ENCODE measurements at regions not wholly inside any gene's neighbourhood (a gene's known extent, or its start where the extent isn't known, plus 50 kb on each side); places are given as distances from the start of the nearest gene placed in this dataset.

GRCh38 chr2:217047209-217047608 lies 187.3 kb upstream of the TNP1 start:
- intact Hi-C loops (cut with micrococcal nuclease; ENCODE audit: unreplicated experiment) = no loop called here
- TF ChIP-seq, protein P1, sequence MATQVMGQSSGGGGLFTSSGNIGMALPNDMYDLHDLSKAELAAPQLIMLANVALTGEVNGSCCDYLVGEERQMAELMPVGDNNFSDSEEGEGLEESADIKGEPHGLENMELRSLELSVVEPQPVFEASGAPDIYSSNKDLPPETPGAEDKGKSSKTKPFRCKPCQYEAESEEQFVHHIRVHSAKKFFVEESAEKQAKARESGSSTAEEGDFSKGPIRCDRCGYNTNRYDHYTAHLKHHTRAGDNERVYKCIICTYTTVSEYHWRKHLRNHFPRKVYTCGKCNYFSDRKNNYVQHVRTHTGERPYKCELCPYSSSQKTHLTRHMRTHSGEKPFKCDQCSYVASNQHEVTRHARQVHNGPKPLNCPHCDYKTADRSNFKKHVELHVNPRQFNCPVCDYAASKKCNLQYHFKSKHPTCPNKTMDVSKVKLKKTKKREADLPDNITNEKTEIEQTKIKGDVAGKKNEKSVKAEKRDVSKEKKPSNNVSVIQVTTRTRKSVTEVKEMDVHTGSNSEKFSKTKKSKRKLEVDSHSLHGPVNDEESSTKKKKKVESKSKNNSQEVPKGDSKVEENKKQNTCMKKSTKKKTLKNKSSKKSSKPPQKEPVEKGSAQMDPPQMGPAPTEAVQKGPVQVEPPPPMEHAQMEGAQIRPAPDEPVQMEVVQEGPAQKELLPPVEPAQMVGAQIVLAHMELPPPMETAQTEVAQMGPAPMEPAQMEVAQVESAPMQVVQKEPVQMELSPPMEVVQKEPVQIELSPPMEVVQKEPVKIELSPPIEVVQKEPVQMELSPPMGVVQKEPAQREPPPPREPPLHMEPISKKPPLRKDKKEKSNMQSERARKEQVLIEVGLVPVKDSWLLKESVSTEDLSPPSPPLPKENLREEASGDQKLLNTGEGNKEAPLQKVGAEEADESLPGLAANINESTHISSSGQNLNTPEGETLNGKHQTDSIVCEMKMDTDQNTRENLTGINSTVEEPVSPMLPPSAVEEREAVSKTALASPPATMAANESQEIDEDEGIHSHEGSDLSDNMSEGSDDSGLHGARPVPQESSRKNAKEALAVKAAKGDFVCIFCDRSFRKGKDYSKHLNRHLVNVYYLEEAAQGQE (IDR thresholded peaks at IDR 0.05; ENCODE audit: insufficient read depth in 1 of 2, low read depth in 2 of 2, low read length in 1 of 2) = no peak
- TF ChIP-seq CTCF (IDR thresholded peaks at IDR 0.05) (no peak), POLR2AphosphoS5 (IDR thresholded peaks at IDR 0.05; ENCODE audit: low read depth, low read length) (no peak), TCF7L2 (IDR thresholded peaks at IDR 0.05; ENCODE audit: low read depth, low read length) (no peak), SIN3A (IDR thresholded peaks at IDR 0.05; ENCODE audit: borderline replicate concordance, insufficient read depth, low read depth, low read length) (no peak)
- no peak for ATAC-seq
- DNase-seq (ENCODE audit: low read depth, low spot score) = no peak
- Histone ChIP-seq H3K4me1 (ENCODE audit: control insufficient read depth, insufficient read depth, low read length) (no peaks in the 10 kb centered on the region), H3K4me3 (ENCODE audit: low read depth in 2 of 2, low read length in 2 of 2) (no peak overlapping the region), H3K27me3 (ENCODE audit: control insufficient read depth, insufficient read depth, low read length) (no peaks in the 10 kb centered on the region), H3K36me3 (ENCODE audit: control insufficient read depth, insufficient read depth, low read length) (no peaks in the 10 kb centered on the region), H3K27ac (ENCODE audit: low read length) (no peak overlapping the region), H3K9me3 (ENCODE audit: control insufficient read depth, insufficient read depth, low read depth, low read length) (no peaks in the 10 kb centered on the region)
- ChIA-PET POLR2A (no interaction called here), CTCF (no interaction called here)
- in situ Hi-C loops (cut with HindIII; ENCODE audit: low pct_unique_long_range_greater_than_20kb, low sequenced_read_pairs) = no loop called here
- BruUV-seq (replicated peaks) = no TSS peak

GRCh38 chr2:217045700-217046475 lies 186.0 kb upstream of the TNP1 start:
- intact Hi-C loops (cut with micrococcal nuclease; ENCODE audit: unreplicated experiment) = no loop called here
- Histone ChIP-seq H3K9me3 (ENCODE audit: control insufficient read depth, insufficient read depth, low read depth, low read length) (no peaks in the 10 kb centered on the region), H3K4me1 (ENCODE audit: control insufficient read depth, insufficient read depth, low read length) (no peaks in the 10 kb centered on the region), H3K27me3 (ENCODE audit: control insufficient read depth, insufficient read depth, low read length) (no peaks in the 10 kb centered on the region), H3K27ac (ENCODE audit: low read length) (no peak overlapping the region), H3K36me3 (ENCODE audit: control insufficient read depth, insufficient read depth, low read length) (no peaks in the 10 kb centered on the region), H3K4me3 (ENCODE audit: low read depth in 2 of 2, low read length in 2 of 2) (no peak overlapping the region)
- ATAC-seq (no peak), DNase-seq (ENCODE audit: low read depth, low spot score) (no peak)
- CTCF ChIA-PET = no interaction called here
- BruUV-seq (replicated peaks) = no TSS peak
- POLR2A ChIA-PET = no interaction called here
- in situ Hi-C loops (cut with HindIII; ENCODE audit: low pct_unique_long_range_greater_than_20kb, low sequenced_read_pairs) = no loop called here
- TF ChIP-seq POLR2AphosphoS5 (IDR thresholded peaks at IDR 0.05; ENCODE audit: low read depth, low read length) = no peak
- TF ChIP-seq, protein P1 (IDR thresholded peaks at IDR 0.05; ENCODE audit: insufficient read depth in 1 of 2, low read depth in 2 of 2, low read length in 1 of 2) = no peak
- no peak for TF ChIP-seq SIN3A (IDR thresholded peaks at IDR 0.05; ENCODE audit: borderline replicate concordance, insufficient read depth, low read depth, low read length)

Data from Panc1 (cell line).